CD4-positive, alpha-beta T cell treated with Interferon alpha-2 for 1 hour (primary cell): ENCODE measurements at regions not wholly inside any gene's neighbourhood (a gene's known extent, or its start where the extent isn't known, plus 50 kb on each side); places are given as distances from the start of the nearest gene placed in this dataset.
"Not testable (repeated sequence)": the region's sequence is repeated elsewhere in the genome, so short reads cannot be mapped to it uniquely, and the experiment has no call there.

Source experiments
- DNase-seq, 2 donors: peaks; one replicate each; pipeline ENCODE4 v3.0.0-alpha.2; 2020 to 2022

DNA sequence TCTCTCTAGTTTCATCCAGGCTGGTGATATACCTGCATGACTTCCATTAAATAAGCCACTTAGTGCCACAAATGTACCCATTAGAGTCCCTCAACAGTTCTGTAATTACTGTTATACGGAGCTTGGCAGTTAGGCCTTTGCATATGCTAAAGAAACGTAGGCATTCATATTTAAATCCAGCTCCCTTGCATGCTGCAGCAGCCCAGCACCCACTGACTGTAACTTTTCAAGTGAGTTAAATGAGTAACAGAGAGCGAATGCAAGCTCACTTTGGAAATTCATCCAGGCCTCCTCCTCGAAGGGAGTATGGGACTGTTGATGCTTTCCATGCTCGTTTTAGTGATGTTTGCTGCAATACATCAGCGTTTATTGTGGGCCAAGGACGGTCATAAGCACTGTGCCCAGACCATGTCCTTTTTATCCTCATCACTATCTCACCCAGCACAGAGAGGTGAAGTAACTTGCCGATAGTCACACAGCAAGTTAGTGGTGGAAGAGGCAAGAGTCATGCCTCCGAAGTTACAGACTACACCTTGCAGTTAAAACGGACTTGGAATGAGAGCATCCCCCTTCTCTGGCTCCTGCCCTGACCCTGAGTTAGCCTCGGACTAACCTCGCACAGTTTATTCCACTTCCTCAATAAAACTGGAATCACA, 179.4 kb upstream of the PDE10A start:
- DNase-seq = no peak

DNA sequence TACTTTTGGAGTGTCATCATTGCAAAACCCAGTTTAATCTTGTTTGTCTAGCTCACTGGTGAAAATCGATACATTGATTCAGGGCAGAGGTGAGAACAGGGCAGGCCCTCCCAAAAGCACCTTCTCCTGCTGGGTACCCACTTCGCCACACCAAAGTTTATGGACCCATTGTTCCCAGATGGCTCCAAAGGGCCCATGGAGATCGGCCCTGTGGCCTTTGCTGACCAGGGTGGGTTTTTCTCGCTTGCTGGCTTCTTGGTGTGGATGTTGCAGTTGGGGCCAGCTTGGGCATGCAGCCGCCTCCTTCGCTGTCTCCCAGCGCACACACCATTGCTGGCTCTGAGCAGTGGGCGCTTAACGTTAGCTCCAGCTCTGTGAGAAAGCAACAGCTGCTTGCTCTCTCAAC, 178.1 kb upstream of the PDE10A start:
- no peak for DNase-seq

DNA sequence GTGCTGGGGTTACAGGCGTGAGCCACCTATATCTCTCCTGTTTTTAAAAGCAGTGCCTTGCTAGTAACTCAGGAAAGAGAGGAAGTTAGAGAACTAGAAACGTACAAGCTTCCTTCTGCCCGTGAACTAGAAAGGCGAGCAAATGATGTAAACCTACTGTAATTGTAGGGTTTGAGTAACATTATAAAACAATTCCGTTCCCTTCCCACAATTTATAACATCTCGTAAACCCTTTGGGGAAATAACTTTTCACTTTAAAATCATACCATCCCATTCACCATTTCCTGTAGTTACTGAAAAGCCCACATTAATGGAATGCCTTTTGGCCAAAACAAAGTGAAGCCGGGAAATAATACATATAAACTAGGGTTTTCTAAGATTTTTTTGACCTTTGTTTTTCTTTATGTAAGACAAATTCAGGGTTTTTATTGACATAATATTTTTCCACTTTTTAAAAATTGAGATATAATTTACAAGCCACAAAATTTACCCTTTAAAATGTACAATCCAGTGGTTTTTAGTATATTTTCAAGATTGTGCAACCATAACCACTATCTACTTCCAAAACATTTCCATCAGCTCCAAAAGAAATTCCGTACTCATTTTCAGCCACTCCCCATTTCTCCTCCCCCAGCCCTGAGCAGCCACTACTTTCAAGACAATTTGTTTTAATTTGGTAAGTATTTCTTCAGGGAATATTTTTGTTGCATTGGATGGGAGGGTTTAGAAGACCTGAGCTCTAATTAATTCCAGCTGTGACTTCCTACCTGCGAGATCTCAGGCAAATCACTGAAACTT, 175.1 kb upstream of the PDE10A start:
- no peak for DNase-seq

DNA sequence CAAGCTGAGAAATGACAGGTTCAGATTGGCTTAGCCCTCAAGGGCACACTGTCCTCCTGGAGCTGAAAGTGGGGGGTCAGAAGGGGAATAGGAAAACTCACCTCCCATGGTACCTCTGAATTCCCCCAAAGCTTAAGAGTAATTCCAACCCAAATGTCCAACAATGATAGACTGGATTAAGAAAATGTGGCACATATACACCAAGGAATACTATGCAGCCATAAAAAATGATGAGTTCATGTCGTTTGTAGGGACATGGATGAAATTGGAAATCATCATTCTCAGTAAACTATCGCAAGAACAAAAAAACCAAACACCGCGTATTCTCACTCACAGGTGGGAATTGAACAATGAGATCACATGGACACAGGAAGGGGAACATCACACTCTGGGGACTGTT, 173.6 kb upstream of the PDE10A start:
- DNase-seq = not testable (repeated sequence)

DNA sequence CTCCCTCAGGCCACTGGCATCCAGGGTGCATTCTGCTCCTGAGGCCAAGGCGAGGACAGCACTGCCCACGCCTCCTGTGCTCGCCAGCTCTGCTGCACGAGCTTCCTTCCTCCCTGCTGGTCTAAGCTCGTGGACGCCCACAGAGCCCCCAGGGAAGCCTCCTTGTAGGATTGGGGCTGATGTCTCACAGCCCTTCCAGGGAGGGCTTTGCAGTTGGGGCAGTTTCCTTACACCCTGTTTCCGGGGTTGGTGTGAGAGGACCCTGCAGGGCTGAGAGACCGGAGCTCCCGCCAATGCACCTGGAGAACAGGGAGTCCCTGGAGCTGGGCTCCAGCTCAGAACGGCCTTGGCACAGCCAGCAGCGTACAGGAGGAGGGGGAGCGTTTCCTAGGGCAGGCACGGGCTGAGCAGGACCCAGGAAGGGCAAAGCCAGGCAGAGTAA, 172.4 kb upstream of the PDE10A start:
- DNase-seq = no peak

DNA sequence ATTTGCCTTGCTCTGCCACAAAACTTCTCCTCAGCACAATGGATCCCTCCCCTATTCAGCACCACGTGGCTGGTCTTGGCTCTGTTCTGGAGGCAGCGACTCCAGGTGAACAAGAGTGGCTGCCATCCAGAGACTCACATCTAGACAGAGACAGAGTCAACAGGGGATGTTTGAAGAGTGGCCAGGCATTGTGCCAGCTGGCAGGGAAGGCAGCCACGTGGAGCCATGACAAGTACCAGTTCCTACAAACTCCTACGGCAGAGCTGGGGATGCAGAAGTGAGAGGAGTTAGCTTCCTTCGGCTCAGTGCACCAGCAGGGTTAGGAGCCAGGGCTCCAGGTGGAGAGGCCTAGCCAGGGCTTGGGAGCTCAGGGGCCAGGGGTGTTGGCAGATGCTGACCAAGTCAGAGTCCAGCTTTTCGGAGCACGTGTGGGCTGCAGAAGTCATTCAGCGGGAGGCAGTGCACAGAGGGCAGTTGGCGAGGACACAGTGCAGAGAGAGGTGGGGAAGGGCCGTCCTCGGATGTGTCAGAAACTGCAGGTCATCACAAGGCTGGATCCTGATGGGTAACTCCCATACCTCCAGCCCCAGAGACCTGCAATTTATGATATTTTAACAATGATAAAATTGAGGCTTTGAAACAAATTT, 171.7 kb upstream of the PDE10A start:
- no peak for DNase-seq

DNA sequence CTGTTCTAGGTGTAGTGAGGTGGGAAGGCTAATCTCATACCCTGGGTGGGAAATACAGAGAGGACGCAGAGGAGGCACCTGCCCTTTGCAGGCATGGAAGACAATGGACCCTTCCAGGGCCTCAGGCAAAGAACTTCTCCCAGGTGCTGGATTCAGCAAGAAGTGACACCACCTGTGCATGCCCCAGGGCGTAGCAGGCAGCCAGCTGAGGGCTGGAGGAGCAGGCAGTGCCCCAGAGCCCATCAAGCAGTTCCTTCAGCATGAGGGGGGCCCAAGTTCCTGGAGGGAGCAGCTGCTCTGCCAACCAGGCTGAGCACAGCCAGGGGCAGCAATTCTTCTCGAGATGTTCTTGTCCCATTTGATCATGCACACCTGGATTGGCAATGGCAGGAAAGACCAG, 170.3 kb upstream of the PDE10A start:
- DNase-seq = no peak

DNA sequence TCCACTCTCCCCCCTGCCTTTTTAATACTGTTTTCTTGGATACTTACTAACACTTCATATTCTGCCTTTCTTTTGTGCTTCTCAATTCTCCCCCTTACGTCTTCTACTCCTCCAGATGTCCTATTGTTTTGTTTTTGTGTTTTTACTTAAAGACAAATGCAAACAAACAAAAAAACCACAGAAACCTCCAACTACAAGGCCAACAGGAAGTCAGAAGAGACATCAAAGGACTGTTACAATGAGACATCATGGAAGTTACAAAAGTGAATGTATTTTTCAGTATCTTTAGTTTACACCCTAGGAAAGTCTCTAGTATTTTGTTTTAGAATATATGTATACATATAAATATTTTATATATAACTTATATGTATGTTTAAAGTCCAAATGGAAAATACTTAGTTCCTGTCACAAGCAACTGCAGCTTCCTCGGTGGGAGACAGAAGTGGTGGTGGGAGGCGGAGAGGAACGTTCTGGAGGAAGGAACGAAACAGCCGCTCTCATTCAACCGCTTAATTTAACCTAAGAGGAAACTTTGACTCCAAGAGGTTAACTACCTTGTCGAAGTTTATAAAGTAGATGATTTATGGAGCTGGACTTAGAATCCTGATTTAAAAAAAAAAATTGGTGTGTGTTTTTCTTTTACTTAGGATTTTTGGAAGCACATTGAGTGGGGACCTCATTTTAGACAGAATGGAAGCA, 168.9 kb upstream of the PDE10A start:
- no peak for DNase-seq

DNA sequence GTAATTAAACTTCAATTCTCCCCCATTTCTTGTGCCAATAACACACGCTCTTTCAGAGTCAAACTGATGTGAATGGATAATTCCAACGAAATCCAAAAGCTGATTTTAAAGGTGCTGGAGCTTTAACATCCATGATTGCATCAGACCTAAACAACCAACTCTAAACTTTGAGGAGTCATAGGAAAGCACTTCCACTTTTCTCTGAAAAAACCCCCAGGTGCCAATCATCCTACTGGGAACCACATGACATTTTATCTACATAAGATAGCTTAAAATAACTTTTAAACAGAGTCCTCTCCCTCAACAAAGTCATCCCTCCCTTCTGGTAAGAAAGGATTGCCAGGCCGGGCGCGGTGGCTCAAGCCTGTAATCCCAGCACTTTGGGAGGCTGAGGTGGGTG, 167.7 kb upstream of the PDE10A start:
- no peak for DNase-seq

DNA sequence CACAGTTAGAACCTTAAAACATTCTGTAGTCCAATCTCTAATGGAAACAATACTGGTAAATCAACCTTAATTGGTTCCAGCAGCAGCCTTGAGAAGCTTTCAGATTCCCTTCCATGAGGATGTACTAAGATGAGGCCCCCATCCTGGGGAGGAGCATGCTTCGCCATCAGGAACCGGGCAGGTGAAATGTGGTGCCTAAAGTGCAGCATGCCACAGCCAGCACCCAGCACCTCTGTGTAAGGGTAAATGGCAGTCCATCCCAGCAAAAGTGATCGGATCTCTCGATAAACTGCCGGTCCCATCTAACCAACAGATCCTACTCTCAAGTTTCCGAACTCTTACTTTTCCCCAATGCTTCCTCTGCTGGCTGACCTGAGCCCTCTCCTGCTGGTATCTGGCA, 166.3 kb upstream of the PDE10A start:
- no peak for DNase-seq

DNA sequence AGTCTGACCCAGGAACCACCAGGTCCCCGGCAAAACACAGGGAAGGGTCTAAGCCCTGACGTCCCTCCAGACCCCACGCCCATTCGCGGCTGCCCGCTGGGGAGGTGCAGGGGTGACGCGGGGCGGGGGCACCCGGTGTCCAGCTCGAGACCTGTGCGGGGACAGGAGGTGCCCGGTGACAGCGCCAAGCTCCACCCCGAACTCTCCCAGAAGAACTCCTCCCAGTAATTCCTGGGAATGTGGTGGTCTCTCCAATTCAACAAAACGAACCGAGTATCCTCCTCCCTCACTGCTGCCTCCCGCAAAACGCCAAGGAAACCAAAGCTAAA, 164.1 kb upstream of the PDE10A start:
- no peak for DNase-seq

DNA sequence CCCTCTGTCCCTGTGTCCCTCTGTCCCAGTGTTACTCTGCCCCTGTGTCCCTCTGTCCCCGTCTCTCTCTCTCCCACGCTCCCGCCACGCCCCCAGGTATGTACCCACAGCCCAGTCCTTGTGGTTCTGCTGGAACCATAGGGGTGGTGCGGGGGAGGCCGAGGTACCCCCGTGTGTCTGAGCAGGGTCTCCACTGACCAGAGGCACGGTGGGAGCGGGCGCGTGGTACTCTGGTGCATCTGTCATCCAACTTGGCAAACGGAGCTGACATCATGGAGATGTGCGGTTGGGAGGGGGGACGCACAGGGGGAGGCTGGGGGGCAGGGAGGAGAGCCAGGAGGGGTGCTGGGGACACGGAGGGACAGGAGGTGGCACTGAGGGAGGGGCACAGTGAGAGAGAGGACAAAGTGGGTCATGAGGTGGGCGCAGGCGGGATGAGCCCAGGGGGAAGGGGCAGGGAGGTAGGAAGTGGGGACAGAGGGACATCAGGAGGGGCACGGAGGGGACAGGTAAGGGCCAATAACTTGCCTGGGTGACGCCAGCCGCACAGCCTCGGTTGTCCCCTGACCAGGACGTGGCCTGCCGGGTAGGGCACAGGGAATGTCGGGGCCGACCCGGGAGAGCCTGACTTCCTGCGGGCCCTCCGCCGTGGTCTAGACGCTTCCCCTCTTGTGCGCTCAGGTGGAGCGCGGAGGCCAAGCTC, 163.6 kb upstream of the PDE10A start:
- no peak for DNase-seq

DNA sequence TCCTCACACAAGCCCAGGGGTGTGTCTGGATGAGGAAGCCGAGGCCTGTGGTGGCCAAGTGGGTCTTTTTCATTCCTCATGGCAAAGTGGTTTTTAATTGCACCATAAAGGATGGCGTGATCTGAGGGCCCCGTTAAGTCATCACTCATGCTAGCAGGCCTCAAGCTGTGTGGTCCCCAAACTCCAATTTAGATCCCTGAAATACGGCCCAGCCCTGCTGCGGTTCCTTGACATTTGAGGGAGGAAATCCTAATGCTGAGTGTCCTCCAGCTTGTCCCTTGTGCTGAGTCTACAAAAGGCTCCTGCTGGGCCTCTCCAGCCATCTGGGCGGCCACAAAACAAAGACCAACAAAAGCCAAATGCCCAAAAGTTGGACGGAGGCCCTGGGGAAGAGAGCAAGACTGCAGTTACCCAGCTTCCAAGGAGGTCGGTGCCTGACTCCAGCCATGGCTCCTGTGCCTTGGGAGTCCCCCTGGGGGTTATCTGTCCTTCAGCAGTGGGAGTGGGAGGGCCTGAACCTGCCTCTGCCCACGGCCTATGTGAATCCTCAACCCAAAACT, 162.3 kb upstream of the PDE10A start:
- DNase-seq = no peak

DNA sequence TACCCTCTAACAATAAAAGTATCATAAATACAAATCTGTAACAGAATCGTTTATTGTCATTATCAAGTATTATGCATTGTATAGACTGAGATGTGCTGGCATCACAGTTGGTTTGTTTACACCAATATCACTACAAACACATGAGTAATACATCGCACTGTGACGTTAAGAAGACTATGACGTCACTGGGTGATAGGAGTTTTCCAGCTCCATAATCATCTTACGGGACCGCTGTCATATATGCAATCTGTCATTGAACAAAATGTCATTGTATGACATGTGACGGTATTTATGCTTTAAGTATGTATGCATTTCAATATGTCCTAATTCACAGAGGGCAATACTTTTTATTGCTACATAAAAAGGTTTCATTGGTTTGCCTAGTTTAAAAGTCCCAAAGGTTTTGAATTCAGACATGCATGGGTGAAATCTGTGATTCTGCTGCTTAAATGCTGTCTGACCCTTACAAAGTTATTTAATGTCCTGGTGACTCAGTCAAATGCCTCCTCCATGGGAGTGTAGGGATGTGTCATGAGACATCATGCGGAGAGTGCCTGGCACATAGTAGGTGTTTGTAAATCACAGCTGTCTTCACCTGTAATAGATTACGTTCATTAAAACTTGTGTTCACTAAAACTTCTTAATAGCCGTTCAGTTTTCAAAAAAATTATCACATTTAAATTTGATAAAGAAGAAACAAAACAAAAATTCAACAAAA, 160.7 kb upstream of the PDE10A start:
- no peak for DNase-seq

DNA sequence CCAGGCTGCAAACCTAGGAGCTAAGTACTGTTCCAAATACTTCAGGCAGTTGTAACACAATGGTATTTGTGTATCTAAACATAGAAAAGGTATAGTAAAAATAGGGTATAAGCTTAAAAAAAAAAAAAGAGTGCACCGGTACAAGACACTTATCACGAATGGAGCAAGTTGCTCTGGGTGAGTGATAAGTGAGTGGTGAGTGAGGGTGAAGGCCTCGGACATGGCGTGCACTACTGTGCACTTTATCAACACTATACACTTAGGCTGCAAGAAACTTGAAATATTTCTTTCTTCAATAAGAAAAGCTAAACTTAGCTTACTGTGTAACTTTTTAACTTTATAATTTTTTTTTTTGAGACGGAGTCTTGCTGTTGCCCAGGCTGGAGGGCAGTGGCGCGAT, 159.5 kb upstream of the PDE10A start:
- DNase-seq = no peak

DNA sequence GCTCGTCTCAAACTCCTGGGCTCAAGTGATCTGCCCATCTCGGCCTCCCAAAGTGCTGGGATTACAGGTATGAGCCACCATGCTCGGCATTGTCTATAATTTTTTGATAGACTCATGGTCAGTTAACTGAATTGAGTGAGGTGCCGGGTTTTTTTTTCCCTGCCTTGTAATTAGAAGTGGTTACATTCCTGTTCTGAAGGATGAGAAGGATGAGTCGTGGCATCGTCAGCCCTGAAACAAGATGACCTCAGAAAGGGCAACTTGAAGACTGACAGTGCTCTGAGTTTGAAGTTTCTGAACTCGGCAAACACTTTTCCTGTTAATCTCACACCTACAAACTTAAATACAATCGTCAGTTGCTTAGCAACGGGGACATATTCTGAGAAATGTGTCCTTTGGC, 158.7 kb upstream of the PDE10A start:
- DNase-seq = no peak

DNA sequence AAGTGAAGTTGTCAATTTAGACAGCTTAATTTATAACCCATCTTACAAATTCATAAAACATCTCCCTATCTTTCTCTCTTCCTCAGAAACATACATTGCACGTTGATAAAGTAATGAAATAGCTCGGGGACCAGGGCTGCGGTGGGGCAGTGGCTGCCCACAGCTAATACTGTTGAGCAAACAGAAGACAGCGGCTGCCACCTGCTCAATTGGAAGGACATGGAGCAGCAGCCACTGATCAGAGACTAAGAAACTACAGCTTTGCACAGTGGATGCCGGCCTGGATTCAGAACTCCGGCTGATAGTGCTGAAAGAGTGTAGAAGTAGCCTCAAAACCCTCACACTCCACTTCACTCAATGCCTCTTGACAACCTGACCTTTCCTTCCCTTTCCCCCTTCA, 157.9 kb upstream of the PDE10A start:
- no peak for DNase-seq

DNA sequence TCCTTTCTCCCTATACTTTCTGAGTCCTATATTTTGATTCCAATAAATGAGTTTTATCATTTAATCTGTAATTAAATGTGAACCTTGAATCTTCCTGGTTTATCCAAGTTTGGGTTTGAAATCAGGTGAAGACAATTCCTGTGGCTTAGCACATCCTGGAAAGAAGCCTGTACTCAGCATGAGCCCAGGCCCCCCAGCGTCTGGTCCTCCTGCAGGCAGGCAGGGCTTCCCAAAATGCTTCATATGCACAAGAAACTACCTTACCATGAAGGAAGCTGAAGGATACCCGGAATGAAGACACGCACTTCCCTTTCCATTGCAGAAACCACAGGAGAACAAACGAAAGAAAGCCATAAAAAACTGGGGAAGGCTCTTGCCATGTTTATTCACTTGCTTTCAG, 157.4 kb upstream of the PDE10A start:
- DNase-seq = no peak

DNA sequence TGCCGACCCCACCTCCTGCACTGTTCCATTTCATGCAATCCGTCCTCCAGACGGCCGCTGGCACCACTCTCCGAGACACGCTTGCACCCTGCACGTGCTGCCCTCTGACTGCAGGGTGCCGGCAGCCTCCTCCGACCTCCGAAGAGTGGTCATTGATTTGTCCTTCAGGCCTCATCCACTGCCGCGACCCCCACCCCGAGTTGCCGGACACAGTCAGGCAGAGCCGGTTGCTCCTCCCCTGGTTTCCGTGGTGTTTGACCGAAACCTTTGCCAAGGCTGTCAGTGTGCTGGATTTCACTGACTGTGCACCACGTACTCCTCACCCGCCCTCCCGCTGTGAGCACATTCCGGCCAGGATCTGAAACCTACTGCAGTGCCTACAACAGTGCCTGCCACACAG, 156.4 kb upstream of the PDE10A start:
- DNase-seq = no peak

DNA sequence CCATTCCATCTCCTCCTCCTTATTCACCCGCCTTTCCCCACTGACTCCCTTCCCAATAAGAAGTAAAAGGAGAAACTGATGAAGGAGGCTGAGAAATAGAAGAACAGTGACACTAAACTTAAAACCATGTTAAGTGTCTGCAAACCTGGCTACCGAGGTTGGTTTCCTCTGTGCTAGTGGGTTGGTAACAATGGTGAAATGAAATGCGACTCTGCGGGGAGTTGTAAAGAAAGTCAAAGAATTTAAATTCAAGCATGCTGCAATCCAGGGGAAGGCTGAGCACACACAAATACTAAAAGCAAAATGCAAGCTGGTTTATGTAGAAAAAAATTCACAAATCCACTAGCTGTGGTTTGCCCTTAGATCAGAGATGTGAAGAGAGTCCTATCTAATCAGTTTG, 155.2 kb upstream of the PDE10A start:
- DNase-seq = no peak

DNA sequence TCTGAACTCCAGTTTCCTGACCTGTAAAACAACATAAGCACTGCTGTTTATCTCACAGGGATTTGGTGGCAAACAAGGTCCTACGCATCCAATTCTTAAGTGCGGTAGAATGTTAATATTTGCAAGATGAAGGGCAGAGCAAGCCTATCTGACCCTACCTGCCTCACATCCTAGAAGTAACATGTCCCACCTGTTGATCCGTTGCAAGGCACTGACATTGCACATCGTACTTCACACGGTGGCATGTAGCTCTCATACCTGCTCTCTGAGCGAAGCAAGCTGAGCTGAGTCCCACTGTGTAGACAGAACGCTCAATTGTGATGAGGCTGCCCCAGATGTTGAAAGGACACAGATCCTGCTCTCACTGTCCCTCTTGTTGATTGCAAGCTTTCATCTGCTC, 154.7 kb upstream of the PDE10A start:
- DNase-seq = no peak

DNA sequence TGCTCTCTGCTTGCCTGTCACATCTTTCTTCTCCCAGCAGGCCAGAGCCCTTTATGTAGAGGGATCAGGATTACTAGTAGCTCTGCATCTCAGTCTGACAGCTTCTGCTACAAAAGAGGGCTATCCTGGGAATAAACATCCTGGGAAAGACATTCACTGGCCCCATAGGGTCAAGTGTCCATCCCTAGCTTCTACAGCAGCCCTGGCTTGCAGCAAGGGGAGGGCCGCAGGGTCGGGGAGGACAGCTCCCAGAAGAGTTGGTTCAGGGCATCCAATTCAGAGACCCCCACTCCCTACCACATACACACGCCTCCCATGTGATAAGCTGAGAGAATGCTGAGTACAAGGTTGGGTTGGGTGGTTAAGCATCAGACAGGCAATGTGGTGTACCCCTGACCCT, 154.1 kb upstream of the PDE10A start:
- no peak for DNase-seq
